Renal pelvis (tissue), 1 donor: ENCODE measurements at regions not wholly inside any gene's neighbourhood (a gene's known extent, or its start where the extent isn't known, plus 50 kb on each side); places are given as distances from the start of the nearest gene placed in this dataset.

Experiments
- DNase-seq: peaks from one replicate; pipeline ENCODE4 v3.0.0-alpha.2; 2013

DNA sequence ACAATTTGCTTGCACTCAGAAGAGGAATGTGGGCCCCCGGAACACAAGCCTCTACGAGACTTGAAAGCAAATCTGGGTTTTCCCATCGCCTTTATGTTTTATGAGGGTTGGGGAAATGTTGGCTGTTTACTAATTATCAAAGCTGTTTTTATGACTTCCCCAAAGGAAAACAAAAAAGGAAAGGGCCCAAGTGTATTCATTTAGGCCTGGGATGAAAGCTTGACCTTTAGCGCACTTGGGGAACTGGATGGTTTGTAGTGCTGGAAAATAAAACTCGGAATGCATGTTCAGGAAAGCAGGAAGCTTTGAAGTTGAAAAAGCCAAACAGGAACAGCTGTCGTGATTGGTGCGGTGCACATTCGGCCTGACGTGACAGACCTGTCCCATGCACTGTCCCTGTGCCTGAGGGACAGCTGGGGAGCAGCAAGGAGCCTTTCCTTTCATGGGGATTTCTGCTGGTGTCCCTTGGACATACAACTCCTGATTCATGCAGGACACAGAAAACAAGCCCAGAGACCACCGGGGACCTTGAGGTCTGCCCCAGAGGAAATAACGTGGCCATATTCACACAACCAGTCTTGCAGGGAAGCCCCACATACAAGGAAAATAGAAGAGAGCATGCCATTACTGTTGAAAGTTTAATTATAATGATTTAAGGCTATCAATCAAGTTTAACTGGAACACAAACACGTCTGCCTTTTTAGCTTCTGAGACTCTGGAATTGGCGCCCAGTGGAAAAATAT is 169.7 kb upstream of the APCDD1 start:
- DNase-seq, result peak; percentile 68

DNA sequence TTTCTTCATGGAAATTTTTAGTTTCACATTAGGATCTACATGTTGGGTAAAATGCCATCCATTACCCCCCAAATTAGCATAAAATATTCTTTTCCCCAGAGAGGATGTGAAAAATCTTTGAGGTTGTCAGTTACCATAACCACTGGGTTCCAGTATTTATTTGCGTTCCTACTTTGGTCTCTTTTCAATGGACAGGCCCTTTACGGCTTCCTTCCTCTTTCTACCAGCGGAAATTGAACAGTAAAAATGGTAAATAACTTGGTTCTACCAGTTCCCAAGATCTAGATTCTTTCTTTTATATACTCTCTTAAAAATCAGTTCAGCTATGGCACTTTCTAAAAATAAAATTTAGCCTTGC is 169.2 kb upstream of the APCDD1 start:
- no peak for DNase-seq

DNA sequence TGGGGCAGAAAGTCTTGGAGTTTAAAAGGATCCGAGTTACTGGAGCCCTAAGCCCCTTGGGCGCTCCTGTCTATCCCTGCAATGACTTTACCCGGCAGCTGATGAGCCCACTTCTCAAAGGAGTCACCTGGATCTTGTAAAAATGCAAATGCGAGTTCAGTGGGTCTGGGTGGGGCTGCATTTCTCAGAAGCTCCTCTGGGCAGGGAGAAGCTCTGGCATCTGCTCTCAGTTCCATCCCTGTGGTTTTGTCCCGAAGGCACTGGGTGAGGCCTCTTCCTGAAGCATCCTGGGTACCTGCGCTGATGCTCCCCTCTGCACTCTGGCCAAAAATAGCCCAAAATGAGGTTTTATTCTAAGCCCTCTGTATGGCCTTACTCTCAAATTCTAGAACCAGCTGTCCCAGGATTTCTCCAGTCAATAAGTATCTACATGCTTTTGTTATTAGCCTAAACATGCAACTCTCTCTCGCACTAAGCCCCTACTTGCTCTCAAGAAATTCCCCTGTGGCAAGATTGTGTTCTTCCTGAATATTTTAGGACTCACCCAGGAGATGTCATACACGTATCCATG is 167.8 kb upstream of the APCDD1 start:
- DNase-seq, result no peak

DNA sequence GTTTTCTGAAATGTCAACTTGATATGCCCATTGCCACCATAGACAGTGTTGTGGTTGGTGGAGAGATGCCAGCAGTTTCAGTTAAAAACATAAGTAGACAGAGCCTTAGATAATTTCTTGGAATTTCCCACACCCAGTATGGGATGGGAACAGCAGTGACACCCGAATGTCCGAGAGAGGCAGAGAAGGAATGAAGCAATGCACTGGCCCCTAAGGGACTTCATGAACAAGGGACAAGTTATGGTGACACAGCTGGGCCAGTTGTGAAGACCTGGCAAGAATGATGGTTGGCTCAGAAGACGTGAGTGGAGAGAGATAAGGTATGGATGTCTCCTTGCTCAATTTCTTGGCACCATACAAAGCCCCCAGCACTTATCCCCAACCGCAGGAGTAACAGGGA is 165.2 kb upstream of the APCDD1 start:
- DNase-seq, result no peak

DNA sequence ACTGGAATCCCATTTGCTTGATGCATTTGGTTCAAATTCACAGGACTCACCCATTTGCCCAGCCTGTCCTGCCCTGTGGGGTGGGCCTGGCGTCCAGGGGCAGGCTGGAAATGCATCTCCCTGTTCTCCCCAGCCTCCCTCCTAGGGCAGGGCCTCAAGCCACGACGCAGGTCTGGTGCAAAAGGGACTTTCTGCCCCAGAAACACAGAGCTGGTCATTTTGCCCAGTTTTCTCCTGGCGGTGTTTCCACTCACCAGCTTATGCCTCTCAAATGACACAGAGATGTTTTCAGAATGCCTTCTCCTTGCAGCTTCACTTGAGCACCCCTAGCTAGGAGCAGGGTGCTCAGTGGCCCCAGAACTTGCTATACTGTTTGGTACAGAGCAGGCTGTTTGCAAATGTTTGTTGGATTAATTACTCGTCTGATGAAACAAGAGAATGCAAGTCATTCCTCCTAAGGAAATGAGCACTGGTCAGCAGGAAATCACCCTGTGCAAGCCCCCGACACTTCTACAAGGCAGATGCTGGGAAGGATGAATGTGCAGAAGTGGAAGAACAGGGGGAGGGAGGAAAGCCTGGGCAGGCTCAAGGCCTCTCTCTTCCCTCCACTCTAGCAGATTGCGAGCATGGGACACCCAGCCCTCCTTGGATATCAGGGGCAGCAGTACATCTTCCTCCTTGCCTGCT is 164.3 kb upstream of the APCDD1 start:
- DNase-seq, result peak; percentile 65

DNA sequence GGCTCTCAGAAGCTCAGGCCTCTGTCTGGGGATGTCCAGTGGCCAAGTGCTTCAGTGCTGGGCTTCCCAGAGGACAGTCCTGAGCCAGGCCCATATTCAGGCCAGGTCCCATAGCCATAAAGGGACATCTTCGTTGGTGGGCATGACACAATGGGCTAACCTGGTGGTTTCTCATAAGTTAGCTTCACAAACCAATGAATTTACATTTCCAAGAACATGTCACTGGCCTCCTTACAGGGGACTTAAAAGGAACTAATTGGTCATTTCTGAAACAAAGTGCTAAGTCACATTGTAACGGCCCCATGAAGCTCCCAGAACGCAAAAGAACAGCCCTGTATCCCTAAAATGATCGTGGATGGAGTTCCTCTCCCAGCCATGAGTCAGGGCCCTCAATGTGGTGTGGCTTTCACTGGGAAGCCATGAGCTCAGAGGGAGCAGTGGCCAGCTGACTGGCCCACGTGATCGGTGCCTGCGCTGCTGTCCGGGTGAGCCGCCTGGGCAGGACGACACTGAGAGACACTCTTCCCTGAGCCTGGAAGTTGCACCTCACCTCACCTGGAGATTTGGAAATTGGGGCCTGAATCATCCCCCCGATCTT is 163.7 kb upstream of the APCDD1 start:
- no peak for DNase-seq

DNA sequence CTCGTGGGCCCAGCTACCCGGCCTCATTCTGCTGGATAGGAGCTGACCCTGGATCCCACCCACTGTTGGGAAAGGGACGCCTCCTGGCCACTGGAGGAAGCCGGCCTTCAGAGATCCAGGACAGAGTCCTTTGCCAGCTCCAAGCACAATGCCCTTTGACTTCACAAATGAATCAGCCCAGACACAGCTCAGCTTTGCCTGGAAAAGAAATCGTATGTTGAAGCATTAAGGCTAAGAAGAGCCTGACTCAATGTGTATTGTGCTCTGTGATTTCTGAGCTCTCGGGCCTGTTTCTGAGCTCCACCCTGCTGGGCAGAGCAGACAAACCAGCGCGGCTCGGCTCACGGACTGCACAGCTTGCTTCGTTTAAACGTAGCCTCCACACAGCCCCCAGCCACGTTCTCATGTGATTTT is 162.9 kb upstream of the APCDD1 start:
- DNase-seq, result no peak

DNA sequence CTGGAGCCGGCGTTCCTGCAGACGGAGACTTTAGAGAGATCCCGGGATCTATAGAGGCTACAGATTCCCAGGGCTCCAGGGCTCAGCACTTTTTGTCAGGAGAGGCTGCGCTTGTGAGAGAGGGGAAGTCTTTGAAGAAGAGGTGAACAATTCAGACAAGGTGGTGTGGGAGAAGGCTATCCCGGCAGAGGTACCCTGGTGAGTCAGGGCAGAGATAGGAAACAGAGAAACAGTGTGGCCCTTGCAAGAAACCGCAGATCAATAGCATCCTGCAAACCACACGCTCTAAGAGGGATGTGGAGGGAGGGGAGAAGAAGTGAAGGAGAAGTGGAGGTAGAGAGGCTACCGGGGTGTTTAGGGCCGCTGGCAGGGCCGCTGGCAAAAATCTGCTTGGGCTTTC is 160.5 kb upstream of the APCDD1 start:
- DNase-seq, result no peak

DNA sequence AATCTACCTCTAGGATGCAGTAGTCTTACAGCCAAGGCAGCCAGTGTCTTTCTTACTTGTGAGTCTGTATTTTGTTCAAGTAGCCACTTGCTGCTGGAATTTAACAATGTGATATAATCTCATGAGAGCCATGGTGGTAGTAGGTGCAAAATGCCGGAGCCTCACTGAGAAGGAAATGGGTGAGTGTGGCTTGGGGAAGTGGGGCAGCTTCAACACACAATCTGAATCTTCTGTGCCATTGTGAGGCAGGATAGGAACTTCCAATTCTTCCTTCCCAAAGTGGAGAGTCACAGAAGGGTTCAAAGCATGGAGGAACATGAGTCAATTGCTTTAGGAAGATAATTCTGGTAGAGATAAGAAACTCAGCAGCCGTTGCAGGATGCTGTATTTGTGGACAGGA is 158.7 kb upstream of the APCDD1 start:
- DNase-seq, result no peak

DNA sequence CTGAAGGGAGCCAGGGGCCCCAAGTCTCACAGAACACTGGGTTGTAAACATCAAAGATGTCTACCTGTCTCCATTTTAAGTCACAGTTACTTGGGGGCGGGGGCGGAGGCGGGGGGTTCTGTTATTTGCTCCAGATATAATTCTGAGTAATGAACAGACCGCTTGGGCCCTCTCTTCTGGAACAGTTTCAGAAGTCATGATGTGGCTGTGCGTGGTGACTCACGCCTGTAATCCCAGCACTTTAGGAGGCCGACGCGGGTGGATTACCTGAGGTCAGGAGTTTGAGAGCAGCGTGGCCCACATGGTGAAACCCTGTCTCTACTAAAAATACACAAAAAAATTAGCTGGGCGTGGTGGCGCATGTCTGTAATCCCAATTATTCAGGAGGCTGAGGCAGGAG is 157.9 kb upstream of the APCDD1 start:
- DNase-seq, result no peak

DNA sequence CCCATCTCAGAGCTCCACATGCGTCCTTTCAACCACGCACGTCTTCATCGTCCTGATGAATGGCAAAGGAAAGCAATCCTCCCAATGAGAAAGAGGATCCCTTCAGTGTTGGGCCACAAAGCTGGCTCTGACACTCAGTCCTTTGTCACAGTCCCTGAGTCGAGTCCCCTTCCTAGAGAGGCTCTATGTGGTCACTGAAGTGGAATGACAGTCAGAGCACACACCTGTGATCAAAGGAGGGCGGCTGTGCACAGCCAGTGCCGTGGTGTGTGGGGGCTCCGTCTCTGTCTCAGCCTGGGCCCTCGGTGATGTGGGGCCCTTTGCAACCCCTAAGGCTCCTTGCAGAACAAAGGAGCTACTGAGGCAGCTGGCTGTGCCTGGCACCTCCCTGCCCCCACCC is 157.3 kb upstream of the APCDD1 start:
- no peak for DNase-seq

DNA sequence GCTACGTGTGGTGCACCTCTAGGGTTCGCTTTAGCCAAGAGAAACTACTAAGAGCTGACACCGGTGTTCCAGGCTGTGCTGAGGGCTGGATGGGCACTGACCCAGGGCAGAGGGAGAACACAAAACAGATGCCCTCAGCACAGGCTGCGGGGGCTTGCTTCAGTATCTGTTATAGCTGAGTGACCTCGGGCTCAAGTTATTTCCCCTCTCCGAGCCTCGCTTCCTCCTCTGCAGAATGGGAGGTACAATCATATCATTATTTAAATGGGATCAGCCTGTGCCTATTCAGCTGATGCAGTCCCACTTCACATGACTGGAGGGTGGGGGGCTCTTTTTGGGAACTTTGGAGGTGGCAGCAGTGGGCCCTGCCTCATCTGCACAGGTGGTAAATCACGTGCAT is 156.1 kb upstream of the APCDD1 start:
- no peak for DNase-seq

DNA sequence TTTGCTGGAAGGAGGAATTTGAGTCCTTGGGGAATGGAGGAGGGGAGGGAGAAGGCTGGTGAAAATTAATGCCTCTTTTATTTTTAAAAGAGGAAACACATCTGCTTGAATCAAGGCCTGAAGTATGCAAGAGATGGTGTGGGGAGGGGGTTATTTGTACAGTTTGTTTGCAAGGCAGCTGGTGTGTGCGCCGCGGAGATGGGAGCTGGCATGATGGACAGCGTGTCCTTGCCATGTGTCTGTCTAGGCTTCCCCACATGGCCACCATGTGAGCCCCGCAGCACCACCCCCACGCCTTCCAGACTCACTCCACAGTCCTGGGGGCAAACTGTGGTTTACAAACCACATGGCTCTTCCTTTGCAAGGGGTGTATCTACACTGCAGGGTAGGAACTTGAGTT is 154.8 kb upstream of the APCDD1 start:
- DNase-seq, result no peak

DNA sequence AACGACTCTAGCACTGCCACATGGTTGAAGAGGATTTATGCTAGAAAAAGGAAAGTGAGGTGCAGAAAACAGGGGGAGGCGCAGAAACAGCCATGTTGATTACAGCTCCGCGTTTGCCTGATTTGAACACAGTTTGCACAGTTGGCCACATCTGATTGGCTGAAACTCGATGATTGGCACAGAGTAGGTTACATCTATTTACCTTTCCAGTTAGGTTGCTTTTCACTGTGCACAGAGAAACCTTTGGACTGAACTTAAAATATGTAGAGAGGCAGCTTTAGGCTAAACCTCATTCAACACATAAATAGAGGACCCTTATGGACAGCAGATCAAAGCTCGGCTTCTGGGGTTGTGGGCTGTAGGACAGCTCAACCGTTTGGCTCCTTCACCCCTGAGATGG is 153.7 kb upstream of the APCDD1 start:
- no peak for DNase-seq

DNA sequence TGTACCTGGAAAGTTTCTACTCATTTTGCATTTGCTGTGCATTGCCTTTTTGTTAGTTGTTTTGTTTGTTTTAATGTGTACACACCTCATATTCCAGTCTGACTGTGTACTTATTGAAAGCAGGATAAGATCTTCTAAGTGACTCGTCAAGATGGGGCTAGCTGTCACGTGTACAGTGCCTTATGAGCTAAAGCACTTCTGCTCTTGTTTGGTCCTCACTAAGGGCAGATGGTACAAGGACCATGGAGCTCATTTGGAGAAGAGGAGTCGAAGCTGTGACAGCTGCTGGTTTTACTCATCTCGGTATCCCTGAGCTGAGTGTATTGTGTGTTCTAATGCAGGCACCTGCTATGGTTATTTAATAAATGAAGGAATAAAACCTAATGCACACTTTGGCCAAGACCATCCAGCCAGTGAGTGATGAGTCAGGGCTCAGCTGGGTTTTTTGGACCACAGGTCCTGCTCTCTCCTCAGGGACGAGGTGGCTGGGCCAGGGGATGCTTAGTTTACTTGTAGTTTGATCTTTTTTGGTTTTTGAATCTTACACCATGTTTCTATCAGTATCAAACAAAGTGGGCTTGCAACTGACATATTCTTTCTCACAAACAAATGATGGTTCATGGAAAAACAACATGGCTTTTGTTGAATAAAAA is 152.5 kb upstream of the APCDD1 start:
- no peak for DNase-seq

DNA sequence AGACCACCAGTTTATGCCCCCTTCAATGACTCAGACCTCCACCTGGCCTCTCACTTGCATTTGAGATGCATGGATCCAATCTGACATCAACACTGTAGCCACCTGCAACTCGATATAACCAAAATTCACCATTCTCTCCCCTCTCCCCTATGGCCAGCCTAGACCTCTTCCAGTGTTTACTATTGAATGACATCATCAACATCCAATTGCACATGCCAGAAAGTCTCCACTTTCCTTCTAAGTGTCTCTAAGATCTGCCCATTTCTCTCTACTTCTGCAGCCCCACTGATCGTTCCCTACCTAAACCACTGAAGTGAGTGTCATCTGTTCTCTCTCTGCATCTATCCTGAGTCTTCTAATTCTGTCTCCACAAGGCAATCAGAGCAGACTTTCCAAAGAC is 151.3 kb upstream of the APCDD1 start:
- no peak for DNase-seq

DNA sequence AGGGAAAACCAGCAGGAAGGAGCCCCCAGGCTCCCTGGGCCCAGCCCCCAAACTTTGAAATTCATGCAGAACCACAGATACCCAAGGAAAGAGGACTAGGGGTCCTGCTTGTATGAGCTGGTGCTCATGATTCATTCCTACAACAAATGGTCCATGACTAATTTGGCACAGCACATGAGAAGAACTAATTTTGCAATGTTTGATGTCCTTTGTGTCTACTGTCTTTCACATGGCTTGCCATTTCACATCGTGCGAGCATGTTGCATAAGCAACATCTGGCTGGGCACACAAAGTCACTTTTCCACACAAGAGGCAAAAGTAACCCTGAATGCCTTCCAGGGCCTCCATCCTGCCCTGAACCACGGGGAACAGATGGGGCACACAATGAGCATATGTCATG is 149.6 kb upstream of the APCDD1 start:
- no peak for DNase-seq

DNA sequence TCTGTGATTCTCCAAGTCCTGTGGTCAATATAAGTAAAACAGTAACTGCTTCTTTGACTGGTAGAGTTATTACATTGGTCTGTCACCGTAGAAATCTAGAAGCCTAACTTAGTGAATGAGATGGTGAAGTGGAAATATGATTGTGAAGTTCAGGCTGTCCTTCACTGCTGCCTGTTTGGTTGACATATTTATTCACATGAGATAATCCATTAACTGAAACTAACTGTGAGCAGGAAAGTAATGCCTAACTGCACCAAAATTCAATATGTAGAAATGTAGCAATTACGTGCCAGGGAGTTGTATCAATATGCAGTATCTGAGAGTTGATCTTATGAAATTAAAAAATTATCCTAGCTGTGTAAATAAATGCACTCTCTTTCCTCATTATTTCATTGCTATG is 147.7 kb upstream of the APCDD1 start:
- no peak for DNase-seq

DNA sequence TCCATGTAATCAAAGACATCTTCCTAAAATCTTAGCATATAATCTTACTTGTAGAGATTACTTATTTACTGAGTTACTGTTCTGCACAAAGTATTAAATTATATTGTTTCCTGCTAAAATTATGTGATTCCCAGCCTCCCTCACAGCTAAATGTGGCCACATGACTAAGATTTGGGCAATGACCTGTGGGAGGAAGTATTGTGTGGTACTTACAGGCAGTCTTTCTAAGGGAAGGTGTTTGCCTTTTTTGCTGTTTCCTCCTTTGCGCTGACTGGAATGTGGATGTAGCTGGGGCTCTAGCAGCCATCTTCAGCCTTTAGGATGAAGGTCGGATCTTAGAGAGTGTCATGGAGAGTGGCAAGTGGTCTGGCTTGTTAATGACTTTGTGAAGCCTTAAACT is 146.3 kb upstream of the APCDD1 start:
- no peak for DNase-seq

DNA sequence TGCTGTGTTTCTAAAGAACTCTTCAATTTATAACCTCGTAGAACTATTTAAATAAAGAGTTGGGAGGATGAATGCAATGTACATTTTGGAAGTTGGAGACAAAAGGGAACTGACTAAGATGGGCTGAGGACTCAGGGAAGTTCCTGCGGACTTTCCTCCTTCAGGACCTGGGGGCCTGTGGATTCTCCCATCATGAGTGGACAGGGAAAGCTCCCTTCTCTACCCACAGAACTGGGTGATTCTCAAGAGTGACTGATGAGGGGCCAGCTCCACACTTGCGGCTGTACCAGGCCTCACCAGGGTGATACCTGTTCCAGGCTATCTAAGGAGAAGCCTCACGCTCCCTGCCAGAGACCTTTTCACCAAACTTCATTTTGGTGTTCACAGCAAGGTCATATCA is 143.8 kb upstream of the APCDD1 start:
- DNase-seq, result no peak

DNA sequence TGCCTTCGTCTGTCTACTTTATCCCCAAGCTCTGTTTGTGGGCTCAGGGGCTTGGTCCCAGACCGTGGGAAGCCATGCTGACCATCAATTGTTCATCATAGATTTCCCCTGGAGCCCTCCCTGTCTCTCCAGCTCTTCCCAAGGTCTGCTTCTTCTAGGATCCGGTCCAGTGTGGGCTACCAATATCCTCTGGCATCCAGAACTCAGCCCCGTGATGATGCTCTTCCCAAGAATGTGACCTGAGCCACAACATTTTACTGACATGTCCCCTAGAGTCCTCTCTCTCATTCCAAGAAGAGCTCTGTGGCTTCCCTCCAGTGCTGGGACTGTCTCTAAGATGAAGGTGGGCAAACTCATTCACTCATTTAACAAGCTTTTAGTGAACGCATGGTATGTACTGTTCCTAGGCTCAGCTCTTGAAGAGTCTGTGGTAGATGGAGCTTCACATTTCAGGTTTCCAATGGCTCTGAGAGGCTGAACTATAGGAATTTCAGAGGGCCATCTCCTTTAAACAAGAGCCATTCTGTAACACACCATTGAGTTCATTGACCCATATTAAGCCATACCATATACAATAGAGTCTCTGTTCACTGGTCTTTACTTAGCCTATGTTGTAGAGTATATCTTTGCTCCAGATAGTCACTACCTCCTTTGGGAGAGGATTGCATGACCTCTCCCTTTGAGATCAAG is 142.0 kb upstream of the APCDD1 start:
- no peak for DNase-seq

DNA sequence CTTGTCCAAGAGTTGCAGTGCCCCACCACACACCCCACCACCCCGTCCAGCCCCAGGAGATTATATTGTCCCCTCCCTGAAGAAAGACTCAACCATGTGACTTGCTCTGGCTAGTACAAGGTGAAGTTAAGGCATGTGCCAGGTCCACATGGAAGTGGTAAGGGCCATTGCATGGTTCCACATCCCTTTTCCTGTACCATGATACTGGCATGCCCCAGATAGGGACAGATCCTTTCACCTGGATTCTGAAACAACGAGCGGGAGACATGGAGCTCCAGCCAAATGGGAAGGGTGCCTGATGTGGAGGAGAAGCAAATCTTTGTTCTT is 141.5 kb upstream of the APCDD1 start:
- DNase-seq, result no peak
